ENCODE measurements at regions not wholly inside any gene's neighbourhood (a gene's known extent, or its start where the extent isn't known, plus 50 kb on each side); places are given as distances from the start of the nearest gene placed in this dataset.
A peak's percentile ranks its signal among the peaks of the same experiment; 100 is the strongest.
"Not testable (repeated sequence)": the region's sequence is repeated elsewhere in the genome, so short reads cannot be mapped to it uniquely, and the experiment has no call there.

DNA sequence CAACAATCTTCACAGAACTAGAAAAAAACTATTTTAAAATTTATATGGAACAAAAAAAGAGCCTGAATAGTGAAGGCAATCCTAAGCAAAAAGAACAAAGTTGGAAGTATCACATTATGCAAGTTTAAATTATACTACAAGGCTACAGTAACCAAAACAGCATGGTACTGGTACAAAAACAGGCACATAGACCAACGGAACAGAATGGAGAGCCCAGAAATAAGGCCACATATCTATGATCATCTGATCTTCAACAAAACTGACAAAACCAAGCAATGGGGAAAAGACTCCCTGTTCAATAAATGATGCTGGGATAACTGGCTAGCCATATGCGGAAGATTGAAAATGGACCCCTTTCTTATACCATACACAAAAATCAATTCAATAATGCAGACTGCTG lies 74.4 kb upstream of the RTN4 start:
- H3K4me3 ChIP-seq (ENCODE audit: low read length); H3K27ac ChIP-seq (ENCODE audit: low read depth, low read length): not testable (repeated sequence)

DNA sequence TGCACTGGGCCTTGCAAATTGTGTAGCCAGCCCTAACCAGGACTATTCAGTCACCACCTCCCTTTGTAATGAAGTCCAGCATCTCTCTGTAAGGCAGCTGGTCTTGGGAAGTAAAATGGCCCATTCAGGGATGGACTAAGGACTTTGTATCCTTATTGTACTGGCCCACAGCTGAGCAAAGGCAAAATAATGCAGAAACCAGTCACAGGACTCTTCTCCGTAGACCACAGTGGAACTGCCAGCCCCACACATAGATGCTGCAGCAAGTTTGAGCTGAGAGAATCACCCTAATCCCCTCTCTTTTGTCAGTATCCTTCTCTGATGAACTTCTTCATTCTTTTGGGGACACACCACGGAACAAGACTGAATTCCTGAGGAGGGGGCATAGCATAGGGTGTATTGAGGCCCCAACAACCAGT lies 73.6 kb upstream of the RTN4 start:
- H3K27ac ChIP-seq (ENCODE audit: low read depth, low read length): no peak overlapping the region
- H3K27me3 ChIP-seq (ENCODE audit: control insufficient read depth, low read length): no peaks in the 10 kb centered on the region
- H3K4me3 ChIP-seq (ENCODE audit: low read length): no peak overlapping the region
- H3K9me2 ChIP-seq (replicated peaks; ENCODE audit: control insufficient read depth, low read length): no peaks in the 10 kb centered on the region
- no peaks in the 10 kb centered on the region for H3F3A ChIP-seq (ENCODE audit: control insufficient read depth, insufficient read depth)
- H3K79me2 ChIP-seq (ENCODE audit: control insufficient read depth, low read length): no peaks in the 10 kb centered on the region
- TF ChIP-seq, protein P1, sequence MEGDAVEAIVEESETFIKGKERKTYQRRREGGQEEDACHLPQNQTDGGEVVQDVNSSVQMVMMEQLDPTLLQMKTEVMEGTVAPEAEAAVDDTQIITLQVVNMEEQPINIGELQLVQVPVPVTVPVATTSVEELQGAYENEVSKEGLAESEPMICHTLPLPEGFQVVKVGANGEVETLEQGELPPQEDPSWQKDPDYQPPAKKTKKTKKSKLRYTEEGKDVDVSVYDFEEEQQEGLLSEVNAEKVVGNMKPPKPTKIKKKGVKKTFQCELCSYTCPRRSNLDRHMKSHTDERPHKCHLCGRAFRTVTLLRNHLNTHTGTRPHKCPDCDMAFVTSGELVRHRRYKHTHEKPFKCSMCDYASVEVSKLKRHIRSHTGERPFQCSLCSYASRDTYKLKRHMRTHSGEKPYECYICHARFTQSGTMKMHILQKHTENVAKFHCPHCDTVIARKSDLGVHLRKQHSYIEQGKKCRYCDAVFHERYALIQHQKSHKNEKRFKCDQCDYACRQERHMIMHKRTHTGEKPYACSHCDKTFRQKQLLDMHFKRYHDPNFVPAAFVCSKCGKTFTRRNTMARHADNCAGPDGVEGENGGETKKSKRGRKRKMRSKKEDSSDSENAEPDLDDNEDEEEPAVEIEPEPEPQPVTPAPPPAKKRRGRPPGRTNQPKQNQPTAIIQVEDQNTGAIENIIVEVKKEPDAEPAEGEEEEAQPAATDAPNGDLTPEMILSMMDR (IDR thresholded peaks at IDR 0.05; ENCODE audit: low read depth, low read length, poor library complexity, severe bottlenecking): no peak
- TF ChIP-seq EZH2phosphoT487 (IDR thresholded peaks at IDR 0.05; ENCODE audit: borderline replicate concordance, low read length): no peak
- no peaks in the 10 kb centered on the region for H3K36me3 ChIP-seq (ENCODE audit: control insufficient read depth, low read length)
- H4K20me1 ChIP-seq (ENCODE audit: control insufficient read depth, insufficient read depth, low read depth, low read length): no peaks in the 10 kb centered on the region
- H3K4me1 ChIP-seq (ENCODE audit: control insufficient read depth, low read length): peaks cover 18% of the 10 kb centered on the region
- no peak overlapping the region for H3K4me2 ChIP-seq (ENCODE audit: low read length)
- no peaks in the 10 kb centered on the region for H3K9me3 ChIP-seq (ENCODE audit: control insufficient read depth, insufficient read depth, low read length)

More for the DNA sequence above, 74.4 kb upstream of the RTN4 start:
- not testable (repeated sequence) for H3K9me2 ChIP-seq (replicated peaks; ENCODE audit: control insufficient read depth, low read length); H3K79me2 ChIP-seq (ENCODE audit: control insufficient read depth, low read length); H3K27me3 ChIP-seq (ENCODE audit: control insufficient read depth, low read length); H3K36me3 ChIP-seq (ENCODE audit: control insufficient read depth, low read length); H3F3A ChIP-seq (ENCODE audit: control insufficient read depth, insufficient read depth); H3K9me3 ChIP-seq (ENCODE audit: control insufficient read depth, insufficient read depth, low read length); H3K4me2 ChIP-seq (ENCODE audit: low read length); H4K20me1 ChIP-seq (ENCODE audit: control insufficient read depth, insufficient read depth, low read depth, low read length); H3K4me1 ChIP-seq (ENCODE audit: control insufficient read depth, low read length)

GRCh38 chr2:55120634-55121359 lies 70.5 kb upstream of the RTN4 start:
- H3K79me2 ChIP-seq (ENCODE audit: control insufficient read depth, low read length): no peaks in the 10 kb centered on the region
- H3F3A ChIP-seq (ENCODE audit: control insufficient read depth, insufficient read depth): no peaks in the 10 kb centered on the region
- no peaks in the 10 kb centered on the region for H3K9me3 ChIP-seq (ENCODE audit: control insufficient read depth, insufficient read depth, low read length)
- H3K4me3 ChIP-seq (ENCODE audit: low read length): no peak overlapping the region
- H3K27me3 ChIP-seq (ENCODE audit: control insufficient read depth, low read length): no peaks in the 10 kb centered on the region
- H3K27ac ChIP-seq (ENCODE audit: low read depth, low read length): no peak overlapping the region
- H4K20me1 ChIP-seq (ENCODE audit: control insufficient read depth, insufficient read depth, low read depth, low read length): no peaks in the 10 kb centered on the region
- H3K36me3 ChIP-seq (ENCODE audit: control insufficient read depth, low read length): no peaks in the 10 kb centered on the region
- TF ChIP-seq, protein P1 (IDR thresholded peaks at IDR 0.05; ENCODE audit: low read depth, low read length, poor library complexity, severe bottlenecking): no peak
- TF ChIP-seq EZH2phosphoT487 (IDR thresholded peaks at IDR 0.05; ENCODE audit: borderline replicate concordance, low read length): no peak
- no peak overlapping the region for H3K4me2 ChIP-seq (ENCODE audit: low read length)
- no peaks in the 10 kb centered on the region for H3K9me2 ChIP-seq (replicated peaks; ENCODE audit: control insufficient read depth, low read length)
- peaks cover 38% of the 10 kb centered on the region for H3K4me1 ChIP-seq (ENCODE audit: control insufficient read depth, low read length)

GRCh38 chr2:55119711-55120487 lies 69.6 kb upstream of the RTN4 start:
- H4K20me1 ChIP-seq (ENCODE audit: control insufficient read depth, insufficient read depth, low read depth, low read length): no peaks in the 10 kb centered on the region
- peak overlapping the region; percentile 65; the same call in 1 of the 2 replicates for H3K4me3 ChIP-seq (ENCODE audit: low read length)
- H3F3A ChIP-seq (ENCODE audit: control insufficient read depth, insufficient read depth): no peaks in the 10 kb centered on the region
- no peak overlapping the region for H3K27ac ChIP-seq (ENCODE audit: low read depth, low read length)
- H3K9me2 ChIP-seq (replicated peaks; ENCODE audit: control insufficient read depth, low read length): no peaks in the 10 kb centered on the region
- no peaks in the 10 kb centered on the region for H3K27me3 ChIP-seq (ENCODE audit: control insufficient read depth, low read length)
- H3K4me1 ChIP-seq (ENCODE audit: control insufficient read depth, low read length): peaks cover 38% of the 10 kb centered on the region
- H3K9me3 ChIP-seq (ENCODE audit: control insufficient read depth, insufficient read depth, low read length): no peaks in the 10 kb centered on the region
- no peak for TF ChIP-seq EZH2phosphoT487 (IDR thresholded peaks at IDR 0.05; ENCODE audit: borderline replicate concordance, low read length)
- TF ChIP-seq, protein P1 (IDR thresholded peaks at IDR 0.05; ENCODE audit: low read depth, low read length, poor library complexity, severe bottlenecking): no peak
- H3K36me3 ChIP-seq (ENCODE audit: control insufficient read depth, low read length): no peaks in the 10 kb centered on the region
- no peaks in the 10 kb centered on the region for H3K79me2 ChIP-seq (ENCODE audit: control insufficient read depth, low read length)
- H3K4me2 ChIP-seq (ENCODE audit: low read length): peak overlapping the region; percentile 83
